WTC11 (cell line): ENCODE measurements at regions not wholly inside any gene's neighbourhood (a gene's known extent, or its start where the extent isn't known, plus 50 kb on each side); places are given as distances from the start of the nearest gene placed in this dataset.

Source experiments
- ATAC-seq: fragments of 200-7000 bp; cut with Tn5 transposase; 2 replicates; pipeline ENCODE4 v1.10.0; 2021; ENCODE audit warnings: mild to moderate bottlenecking, moderate library complexity
- CTCF ChIA-PET: fragments of 300-600 bp; sonication (Branson Sonifier 250); formaldehyde crosslinking; loops from one replicate; lab custom pipeline; 2021; ENCODE audit warnings: antibody characterized with exemption; lab: Charles Lee
- POLR2A ChIA-PET: fragments of 350-600 bp; sonication (Branson Sonifier 250); formaldehyde crosslinking; loops from one replicate; lab custom pipeline; 2021; ENCODE audit warnings: antibody characterized with exemption; lab: Charles Lee
- DNase-seq: peaks from one replicate; pipeline ENCODE4 v3.0.0; 2021; ENCODE audit warnings: low spot score
- H3K27ac Mint-ChIP-seq: 2 replicates; pipeline ENCODE4 v1.8.0; 2021; ENCODE audit warnings: mixed read lengths
- H3K27me3 Mint-ChIP-seq: 2 replicates; pipeline ENCODE4 v1.8.0; 2021; ENCODE audit warnings: low read depth, mild to moderate bottlenecking, moderate library complexity, mixed read lengths
- H3K36me3 Mint-ChIP-seq: 2 replicates; pipeline ENCODE4 v1.8.0; 2021; ENCODE audit warnings: mixed read lengths
- H3K4me1 Mint-ChIP-seq: 2 replicates; pipeline ENCODE4 v1.8.0; 2022; ENCODE audit warnings: mixed read lengths
- H3K4me3 Mint-ChIP-seq: 2 replicates; pipeline ENCODE4 v1.8.0; 2021; ENCODE audit warnings: mild to moderate bottlenecking, moderate library complexity, mixed read lengths
- H3K9me3 Mint-ChIP-seq: 2 replicates; pipeline ENCODE4 v1.8.0; 2021; ENCODE audit warnings: mixed read lengths
- FOXJ3 ChIP-seq: sonication (generic); formaldehyde crosslinking; IDR thresholded peaks from 2 replicates; pipeline ENCODE4 v1.9.0; 2021; ENCODE audit warnings: missing genetic modification reagents, mild to moderate bottlenecking, borderline replicate concordance
- HMGA2 ChIP-seq: fragments of 250-450 bp; sonication (Bioruptor Pico); IDR thresholded peaks from 2 replicates; pipeline ENCODE4 v1.4.0; 2021; ENCODE audit warnings: mild to moderate bottlenecking, moderate library complexity
- NR1H2 ChIP-seq: sonication (generic); formaldehyde crosslinking; IDR thresholded peaks from 2 replicates; pipeline ENCODE4 v1.9.0; 2021; ENCODE audit warnings: mild to moderate bottlenecking, moderate library complexity, missing genetic modification reagents
- SMAD4 ChIP-seq: sonication (generic); formaldehyde crosslinking; IDR thresholded peaks from 2 replicates; pipeline ENCODE4 v1.8.0; 2022; ENCODE audit warnings: mild to moderate bottlenecking, missing genetic modification reagents
- SOX15 ChIP-seq: fragments of 250-450 bp; sonication (Bioruptor Pico); IDR thresholded peaks from 2 replicates; pipeline ENCODE4 v1.9.0; 2021; ENCODE audit warnings: mild to moderate bottlenecking
- SP1 ChIP-seq: sonication (generic); formaldehyde crosslinking; conservative IDR thresholded peaks from 2 replicates; pipeline ENCODE4 v1.8.1; 2022; ENCODE audit warnings: missing genetic modification reagents
- ZBTB21 ChIP-seq: sonication (generic); formaldehyde crosslinking; IDR thresholded peaks from 2 replicates; pipeline ENCODE4 v1.8.1; 2023; ENCODE audit warnings: mild to moderate bottlenecking, missing genetic modification reagents, borderline replicate concordance
- ZNF416 ChIP-seq: fragments of 250-450 bp; sonication (Bioruptor Pico); IDR thresholded peaks from 2 replicates; pipeline ENCODE4 v1.9.0; 2021; ENCODE audit warnings: mild to moderate bottlenecking, inconsistent platforms
- TF ChIP-seq, protein P1 (sequence below): sonication (generic); formaldehyde crosslinking; IDR thresholded peaks from 2 replicates; pipeline ENCODE4 v1.8.1; 2023; ENCODE audit warnings: mild to moderate bottlenecking, missing genetic modification reagents
- TF ChIP-seq, protein P2 (sequence below): fragments of 250-450 bp; sonication (Bioruptor Pico); IDR thresholded peaks from 2 replicates; pipeline ENCODE4 v1.9.0; 2021; ENCODE audit warnings: mild to moderate bottlenecking
- TF ChIP-seq, protein P3 (sequence below): sonication (generic); formaldehyde crosslinking; IDR thresholded peaks from 2 replicates; pipeline ENCODE4 v1.8.0; 2022; ENCODE audit warnings: missing genetic modification reagents
- TF ChIP-seq, protein P4 (sequence below): sonication (generic); formaldehyde crosslinking; IDR thresholded peaks from 2 replicates; pipeline ENCODE4 v1.8.0; 2022; ENCODE audit warnings: mild to moderate bottlenecking, missing genetic modification reagents
- TF ChIP-seq, protein P5 (sequence below): sonication (generic); formaldehyde crosslinking; IDR thresholded peaks from 2 replicates; pipeline ENCODE4 v1.8.0; 2022; ENCODE audit warnings: mild to moderate bottlenecking, missing genetic modification reagents
- TF ChIP-seq, protein P6 (sequence below): fragments of 250-450 bp; sonication (Bioruptor Pico); IDR thresholded peaks from 2 replicates; pipeline ENCODE4 v2.1.2; 2022; ENCODE audit warnings: mild to moderate bottlenecking, moderate library complexity
- TF ChIP-seq, protein P7 (sequence below): sonication (generic); formaldehyde crosslinking; IDR thresholded peaks from 2 replicates; pipeline ENCODE4 v1.8.1; 2022; ENCODE audit warnings: low read depth, missing genetic modification reagents, borderline replicate concordance
- TF ChIP-seq, protein P8 (sequence below): fragments of 250-450 bp; sonication (Bioruptor Pico); IDR thresholded peaks from 2 replicates; pipeline ENCODE4 v1.9.0; 2021; ENCODE audit warnings: mild to moderate bottlenecking, borderline replicate concordance

DNA sequence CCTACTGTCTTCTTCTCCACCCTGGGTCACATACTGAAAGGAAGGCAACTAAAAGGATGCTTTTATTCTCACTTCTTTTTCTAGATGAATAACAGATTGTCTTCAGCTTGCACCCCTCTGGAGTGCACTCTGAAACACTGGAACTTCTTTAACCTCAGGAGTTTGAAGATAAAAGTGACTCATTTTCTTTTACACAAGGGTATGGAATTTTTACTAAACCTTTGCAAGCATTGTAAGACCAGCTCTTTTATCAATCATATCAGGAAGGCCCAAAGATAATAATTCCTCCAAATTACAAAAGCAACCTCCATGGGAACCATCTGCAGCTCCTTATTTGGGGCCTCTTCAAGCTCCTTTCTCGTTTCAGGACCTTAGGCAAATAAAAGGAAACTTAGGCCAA lies 193.5 kb upstream of the KIF2B start (continued):
- TF ChIP-seq, protein P1, sequence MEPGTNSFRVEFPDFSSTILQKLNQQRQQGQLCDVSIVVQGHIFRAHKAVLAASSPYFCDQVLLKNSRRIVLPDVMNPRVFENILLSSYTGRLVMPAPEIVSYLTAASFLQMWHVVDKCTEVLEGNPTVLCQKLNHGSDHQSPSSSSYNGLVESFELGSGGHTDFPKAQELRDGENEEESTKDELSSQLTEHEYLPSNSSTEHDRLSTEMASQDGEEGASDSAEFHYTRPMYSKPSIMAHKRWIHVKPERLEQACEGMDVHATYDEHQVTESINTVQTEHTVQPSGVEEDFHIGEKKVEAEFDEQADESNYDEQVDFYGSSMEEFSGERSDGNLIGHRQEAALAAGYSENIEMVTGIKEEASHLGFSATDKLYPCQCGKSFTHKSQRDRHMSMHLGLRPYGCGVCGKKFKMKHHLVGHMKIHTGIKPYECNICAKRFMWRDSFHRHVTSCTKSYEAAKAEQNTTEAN (CRISPR knock-in tag): no peak
- TF ChIP-seq SOX15 (CRISPR knock-in tag): no peak

DNA sequence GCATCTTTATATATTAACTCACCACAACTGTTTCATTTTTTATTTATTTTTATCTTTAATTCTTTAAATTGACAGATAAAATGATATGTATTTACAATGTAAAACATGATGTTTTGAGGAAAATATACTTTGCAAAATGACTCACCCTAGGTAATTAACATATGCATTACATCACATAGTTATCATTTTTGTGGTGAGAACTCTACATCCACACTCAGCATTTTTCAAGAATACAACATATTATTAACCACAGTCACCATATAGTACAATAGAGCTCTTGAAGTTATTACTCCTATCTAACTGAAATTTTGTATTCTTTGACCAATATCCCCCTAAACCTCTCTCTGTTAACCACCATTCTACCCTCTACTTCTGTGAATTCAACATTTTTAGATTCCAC lies 194.7 kb upstream of the KIF2B start:
- Mint-ChIP-seq H3K27me3 (no peaks in the 10 kb centered on the region; the same call in 1 of the 2 replicates), H3K27ac (no peak overlapping the region), H3K9me3 (peaks cover 30% of the 10 kb centered on the region), H3K4me3 (no peak overlapping the region), H3K36me3 (peaks cover 13% of the 10 kb centered on the region; the same call in 1 of the 2 replicates), H3K4me1 (peaks cover 47% of the 10 kb centered on the region)
- no peak for ATAC-seq
- no peak for DNase-seq
- ChIA-PET CTCF (no interaction called here), POLR2A (no interaction called here)
- TF ChIP-seq, protein P2, sequence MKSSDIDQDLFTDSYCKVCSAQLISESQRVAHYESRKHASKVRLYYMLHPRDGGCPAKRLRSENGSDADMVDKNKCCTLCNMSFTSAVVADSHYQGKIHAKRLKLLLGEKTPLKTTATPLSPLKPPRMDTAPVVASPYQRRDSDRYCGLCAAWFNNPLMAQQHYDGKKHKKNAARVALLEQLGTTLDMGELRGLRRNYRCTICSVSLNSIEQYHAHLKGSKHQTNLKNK: no peak
- TF ChIP-seq, protein P3, sequence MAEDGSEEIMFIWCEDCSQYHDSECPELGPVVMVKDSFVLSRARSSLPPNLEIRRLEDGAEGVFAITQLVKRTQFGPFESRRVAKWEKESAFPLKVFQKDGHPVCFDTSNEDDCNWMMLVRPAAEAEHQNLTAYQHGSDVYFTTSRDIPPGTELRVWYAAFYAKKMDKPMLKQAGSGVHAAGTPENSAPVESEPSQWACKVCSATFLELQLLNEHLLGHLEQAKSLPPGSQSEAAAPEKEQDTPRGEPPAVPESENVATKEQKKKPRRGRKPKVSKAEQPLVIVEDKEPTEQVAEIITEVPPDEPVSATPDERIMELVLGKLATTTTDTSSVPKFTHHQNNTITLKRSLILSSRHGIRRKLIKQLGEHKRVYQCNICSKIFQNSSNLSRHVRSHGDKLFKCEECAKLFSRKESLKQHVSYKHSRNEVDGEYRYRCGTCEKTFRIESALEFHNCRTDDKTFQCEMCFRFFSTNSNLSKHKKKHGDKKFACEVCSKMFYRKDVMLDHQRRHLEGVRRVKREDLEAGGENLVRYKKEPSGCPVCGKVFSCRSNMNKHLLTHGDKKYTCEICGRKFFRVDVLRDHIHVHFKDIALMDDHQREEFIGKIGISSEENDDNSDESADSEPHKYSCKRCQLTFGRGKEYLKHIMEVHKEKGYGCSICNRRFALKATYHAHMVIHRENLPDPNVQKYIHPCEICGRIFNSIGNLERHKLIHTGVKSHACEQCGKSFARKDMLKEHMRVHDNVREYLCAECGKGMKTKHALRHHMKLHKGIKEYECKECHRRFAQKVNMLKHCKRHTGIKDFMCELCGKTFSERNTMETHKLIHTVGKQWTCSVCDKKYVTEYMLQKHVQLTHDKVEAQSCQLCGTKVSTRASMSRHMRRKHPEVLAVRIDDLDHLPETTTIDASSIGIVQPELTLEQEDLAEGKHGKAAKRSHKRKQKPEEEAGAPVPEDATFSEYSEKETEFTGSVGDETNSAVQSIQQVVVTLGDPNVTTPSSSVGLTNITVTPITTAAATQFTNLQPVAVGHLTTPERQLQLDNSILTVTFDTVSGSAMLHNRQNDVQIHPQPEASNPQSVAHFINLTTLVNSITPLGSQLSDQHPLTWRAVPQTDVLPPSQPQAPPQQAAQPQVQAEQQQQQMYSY (CRISPR knock-in tag): no peak
- TF ChIP-seq ZBTB21 (CRISPR knock-in tag): no peak
- TF ChIP-seq, protein P4, sequence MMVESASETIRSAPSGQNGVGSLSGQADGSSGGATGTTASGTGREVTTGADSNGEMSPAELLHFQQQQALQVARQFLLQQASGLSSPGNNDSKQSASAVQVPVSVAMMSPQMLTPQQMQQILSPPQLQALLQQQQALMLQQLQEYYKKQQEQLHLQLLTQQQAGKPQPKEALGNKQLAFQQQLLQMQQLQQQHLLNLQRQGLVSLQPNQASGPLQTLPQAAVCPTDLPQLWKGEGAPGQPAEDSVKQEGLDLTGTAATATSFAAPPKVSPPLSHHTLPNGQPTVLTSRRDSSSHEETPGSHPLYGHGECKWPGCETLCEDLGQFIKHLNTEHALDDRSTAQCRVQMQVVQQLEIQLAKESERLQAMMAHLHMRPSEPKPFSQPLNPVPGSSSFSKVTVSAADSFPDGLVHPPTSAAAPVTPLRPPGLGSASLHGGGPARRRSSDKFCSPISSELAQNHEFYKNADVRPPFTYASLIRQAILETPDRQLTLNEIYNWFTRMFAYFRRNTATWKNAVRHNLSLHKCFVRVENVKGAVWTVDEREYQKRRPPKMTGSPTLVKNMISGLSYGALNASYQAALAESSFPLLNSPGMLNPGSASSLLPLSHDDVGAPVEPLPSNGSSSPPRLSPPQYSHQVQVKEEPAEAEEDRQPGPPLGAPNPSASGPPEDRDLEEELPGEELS (CRISPR knock-in tag): no peak
- no peak for TF ChIP-seq SMAD4 (CRISPR knock-in tag)
- no peak for TF ChIP-seq FOXJ3 (CRISPR knock-in tag)
- TF ChIP-seq, protein P5, sequence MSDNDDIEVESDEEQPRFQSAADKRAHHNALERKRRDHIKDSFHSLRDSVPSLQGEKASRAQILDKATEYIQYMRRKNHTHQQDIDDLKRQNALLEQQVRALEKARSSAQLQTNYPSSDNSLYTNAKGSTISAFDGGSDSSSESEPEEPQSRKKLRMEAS (CRISPR knock-in tag): no peak
- TF ChIP-seq HMGA2 (CRISPR knock-in tag): no peak
- TF ChIP-seq, protein P6, sequence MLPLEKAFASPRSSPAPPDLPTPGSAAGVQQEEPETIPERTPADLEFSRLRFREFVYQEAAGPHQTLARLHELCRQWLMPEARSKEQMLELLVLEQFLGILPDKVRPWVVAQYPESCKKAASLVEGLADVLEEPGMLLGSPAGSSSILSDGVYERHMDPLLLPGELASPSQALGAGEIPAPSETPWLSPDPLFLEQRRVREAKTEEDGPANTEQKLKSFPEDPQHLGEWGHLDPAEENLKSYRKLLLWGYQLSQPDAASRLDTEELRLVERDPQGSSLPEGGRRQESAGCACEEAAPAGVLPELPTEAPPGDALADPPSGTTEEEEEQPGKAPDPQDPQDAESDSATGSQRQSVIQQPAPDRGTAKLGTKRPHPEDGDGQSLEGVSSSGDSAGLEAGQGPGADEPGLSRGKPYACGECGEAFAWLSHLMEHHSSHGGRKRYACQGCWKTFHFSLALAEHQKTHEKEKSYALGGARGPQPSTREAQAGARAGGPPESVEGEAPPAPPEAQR: no peak
- TF ChIP-seq, protein P1 (CRISPR knock-in tag): no peak
- TF ChIP-seq NR1H2 (CRISPR knock-in tag): no peak
- no peak for TF ChIP-seq ZNF416
- TF ChIP-seq, protein P7, sequence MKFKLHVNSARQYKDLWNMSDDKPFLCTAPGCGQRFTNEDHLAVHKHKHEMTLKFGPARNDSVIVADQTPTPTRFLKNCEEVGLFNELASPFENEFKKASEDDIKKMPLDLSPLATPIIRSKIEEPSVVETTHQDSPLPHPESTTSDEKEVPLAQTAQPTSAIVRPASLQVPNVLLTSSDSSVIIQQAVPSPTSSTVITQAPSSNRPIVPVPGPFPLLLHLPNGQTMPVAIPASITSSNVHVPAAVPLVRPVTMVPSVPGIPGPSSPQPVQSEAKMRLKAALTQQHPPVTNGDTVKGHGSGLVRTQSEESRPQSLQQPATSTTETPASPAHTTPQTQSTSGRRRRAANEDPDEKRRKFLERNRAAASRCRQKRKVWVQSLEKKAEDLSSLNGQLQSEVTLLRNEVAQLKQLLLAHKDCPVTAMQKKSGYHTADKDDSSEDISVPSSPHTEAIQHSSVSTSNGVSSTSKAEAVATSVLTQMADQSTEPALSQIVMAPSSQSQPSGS: no peak
- no peak for TF ChIP-seq SP1 (CRISPR knock-in tag)
- TF ChIP-seq, protein P8, sequence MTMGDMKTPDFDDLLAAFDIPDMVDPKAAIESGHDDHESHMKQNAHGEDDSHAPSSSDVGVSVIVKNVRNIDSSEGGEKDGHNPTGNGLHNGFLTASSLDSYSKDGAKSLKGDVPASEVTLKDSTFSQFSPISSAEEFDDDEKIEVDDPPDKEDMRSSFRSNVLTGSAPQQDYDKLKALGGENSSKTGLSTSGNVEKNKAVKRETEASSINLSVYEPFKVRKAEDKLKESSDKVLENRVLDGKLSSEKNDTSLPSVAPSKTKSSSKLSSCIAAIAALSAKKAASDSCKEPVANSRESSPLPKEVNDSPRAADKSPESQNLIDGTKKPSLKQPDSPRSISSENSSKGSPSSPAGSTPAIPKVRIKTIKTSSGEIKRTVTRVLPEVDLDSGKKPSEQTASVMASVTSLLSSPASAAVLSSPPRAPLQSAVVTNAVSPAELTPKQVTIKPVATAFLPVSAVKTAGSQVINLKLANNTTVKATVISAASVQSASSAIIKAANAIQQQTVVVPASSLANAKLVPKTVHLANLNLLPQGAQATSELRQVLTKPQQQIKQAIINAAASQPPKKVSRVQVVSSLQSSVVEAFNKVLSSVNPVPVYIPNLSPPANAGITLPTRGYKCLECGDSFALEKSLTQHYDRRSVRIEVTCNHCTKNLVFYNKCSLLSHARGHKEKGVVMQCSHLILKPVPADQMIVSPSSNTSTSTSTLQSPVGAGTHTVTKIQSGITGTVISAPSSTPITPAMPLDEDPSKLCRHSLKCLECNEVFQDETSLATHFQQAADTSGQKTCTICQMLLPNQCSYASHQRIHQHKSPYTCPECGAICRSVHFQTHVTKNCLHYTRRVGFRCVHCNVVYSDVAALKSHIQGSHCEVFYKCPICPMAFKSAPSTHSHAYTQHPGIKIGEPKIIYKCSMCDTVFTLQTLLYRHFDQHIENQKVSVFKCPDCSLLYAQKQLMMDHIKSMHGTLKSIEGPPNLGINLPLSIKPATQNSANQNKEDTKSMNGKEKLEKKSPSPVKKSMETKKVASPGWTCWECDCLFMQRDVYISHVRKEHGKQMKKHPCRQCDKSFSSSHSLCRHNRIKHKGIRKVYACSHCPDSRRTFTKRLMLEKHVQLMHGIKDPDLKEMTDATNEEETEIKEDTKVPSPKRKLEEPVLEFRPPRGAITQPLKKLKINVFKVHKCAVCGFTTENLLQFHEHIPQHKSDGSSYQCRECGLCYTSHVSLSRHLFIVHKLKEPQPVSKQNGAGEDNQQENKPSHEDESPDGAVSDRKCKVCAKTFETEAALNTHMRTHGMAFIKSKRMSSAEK: no peak
